K562 (cell line): ENCODE measurements at regions not wholly inside any gene's neighbourhood (a gene's known extent, or its start where the extent isn't known, plus 50 kb on each side); places are given as distances from the start of the nearest gene placed in this dataset.

Source experiments
- ATAC-seq: fragments of 200-7000 bp; cut with Tn5 transposase; 3 replicates; pipeline ENCODE4 v1.9.1; 2020; ENCODE audit warnings: moderate library complexity
- BruUV-seq: library from RNA; stranded (reverse); fragments of 400-500 nt; replicated peaks from 2 replicates; lab custom pipeline; 2021; lab: Mats Ljungman, UMichigan
- CTCF ChIA-PET: fragments of 300-600 bp; formaldehyde crosslinking; extraction: SDS; loops from one replicate; lab custom pipeline; 2021; ENCODE audit warnings: low intra/inter-chr PET ratio; lab: Yijun Ruan, JAX
- POLR2A ChIA-PET: fragments of 300-600, 350-650 bp; sonication (Branson Sonifier 250); formaldehyde crosslinking; extraction: SDS; loops from one replicate; lab custom pipeline; 2021; ENCODE audit warnings: antibody characterized with exemption, inconsistent platforms; lab: Yijun Ruan, JAX
- DNase-seq, 4 experiments: peaks; one replicate each; pipeline versions ENCODE4 v3.0.0 to v3.0.0-alpha.2; 2011 to 2018; ENCODE audit warnings: low spot score in 3 of 4, mixed read lengths in 3 of 4; ENCODE audit errors: extremely low read depth in 1 of 4
- FAIRE-seq: peaks from 2 replicates; lab custom pipeline; 2011; peaks lifted over from hg19 to GRCh38; lab: Jason Lieb, UNC
- H2AFZ ChIP-seq: 2 replicates; pipeline ENCODE4 v1.6.0; 2011; ENCODE audit warnings: low read depth, low read length, control low read depth, inconsistent platforms
- H3K27ac ChIP-seq: fragments of 200-600 bp; 3 replicates; pipeline ENCODE4 v1.8.0; 2011; ENCODE audit warnings: low read depth, mild to moderate bottlenecking, control low read depth, inconsistent platforms, low read length, moderate library complexity, mixed read lengths; ENCODE audit errors: extremely low read depth
- H3K27me3 ChIP-seq, 2 experiments: fragments of 300-600 bp in 1 of 2; 2 replicates in 1 of 2; 3 replicates in 1 of 2; pipeline versions ENCODE4 v1.6.0 to v1.8.0; 2011; ENCODE audit warnings: inconsistent platforms in 2 of 2, low read length in 2 of 2, mild to moderate bottlenecking in 1 of 2, mixed read lengths in 1 of 2, moderate library complexity in 1 of 2; ENCODE audit not compliant: control insufficient read depth in 2 of 2, insufficient read depth in 2 of 2
- H3K36me3 ChIP-seq: fragments of 300-600 bp; 3 replicates; pipeline ENCODE4 v1.8.0; 2011; ENCODE audit warnings: mild to moderate bottlenecking, low read length, inconsistent platforms; ENCODE audit not compliant: control insufficient read depth, insufficient read depth
- H3K4me1 ChIP-seq, 2 experiments: fragments of 200-600 bp in 1 of 2; replicated peaks in 1 of 2; 2 replicates in 1 of 2; 3 replicates in 1 of 2; pipeline versions ENCODE4 v1.5.1 to v1.8.0; 2011; ENCODE audit warnings: inconsistent platforms in 2 of 2, low read length in 2 of 2, mild to moderate bottlenecking in 1 of 2, mixed read lengths in 1 of 2, moderate library complexity in 1 of 2; ENCODE audit not compliant: control insufficient read depth in 2 of 2, insufficient read depth in 2 of 2
- H3K4me2 ChIP-seq: 2 replicates; pipeline ENCODE4 v1.6.1; 2011; ENCODE audit warnings: low read length, control low read depth, inconsistent platforms, mixed read lengths; ENCODE audit not compliant: insufficient read depth
- H3K4me3 ChIP-seq: fragments of 200-600 bp; sonication (generic), shearing (Covaris generic); 2 replicates; pipeline ENCODE4 v1.5.1; 2016; ENCODE audit warnings: control low read depth, inconsistent platforms
- H3K79me2 ChIP-seq: fragments of 200-600 bp; 3 replicates; pipeline ENCODE4 v1.8.0; 2011; ENCODE audit warnings: low read length, inconsistent platforms; ENCODE audit not compliant: control insufficient read depth, insufficient read depth
- H3K9ac ChIP-seq, 2 experiments: 2 replicates each; pipeline versions ENCODE4 v1.6.0 to v1.6.1; 2011; ENCODE audit warnings: low read depth in 2 of 2, low read length in 2 of 2, control low read depth in 1 of 2, inconsistent platforms in 1 of 2, mild to moderate bottlenecking in 1 of 2, mixed read lengths in 1 of 2; ENCODE audit not compliant: insufficient read depth in 1 of 2
- H3K9me1 ChIP-seq: one replicate; pipeline ENCODE4 v1.6.0; 2011; ENCODE audit warnings: inconsistent platforms, mild to moderate bottlenecking, low read length, moderate library complexity; ENCODE audit not compliant: control insufficient read depth, insufficient read depth
- H3K9me3 ChIP-seq: replicated peaks from 2 replicates; pipeline ENCODE4 v1.5.1; 2011; ENCODE audit warnings: low read depth, low read length, inconsistent platforms; ENCODE audit not compliant: control insufficient read depth, insufficient read depth
- H4K20me1 ChIP-seq: replicated peaks from 2 replicates; pipeline ENCODE4 v1.6.1; 2011; ENCODE audit warnings: low read length, inconsistent platforms, mixed read lengths; ENCODE audit not compliant: control insufficient read depth, insufficient read depth
- ASH1L ChIP-seq: fragments of 450-650 bp; IDR thresholded peaks from 2 replicates; pipeline ENCODE4 v1.6.1; 2018; ENCODE audit warnings: borderline replicate concordance, mild to moderate bottlenecking, low read depth; ENCODE audit not compliant: partially characterized antibody
- CBX8 ChIP-seq: fragments of 200-600 bp; sonication (generic); IDR thresholded peaks from 2 replicates; pipeline ENCODE4 v1.6.1; 2012; ENCODE audit warnings: borderline replicate concordance, mixed run types, low read depth, mild to moderate bottlenecking, moderate library complexity, mixed read lengths, low read length, control low read depth, inconsistent platforms; ENCODE audit not compliant: poor library complexity, severe bottlenecking; ENCODE audit errors: extremely low read depth
- CCNT2 ChIP-seq: IDR thresholded peaks from 2 replicates; pipeline ENCODE4 v1.6.1; 2011; ENCODE audit warnings: borderline replicate concordance, low read depth, mild to moderate bottlenecking, moderate library complexity, mixed read lengths, low read length; ENCODE audit not compliant: insufficient read length; ENCODE audit errors: extremely low read depth
- CTCF ChIP-seq, 3 experiments: IDR thresholded peaks in 2 of 3; conservative IDR thresholded peaks in 1 of 3; 2 replicates each; pipeline ENCODE4 v1.5.1; 2011 to 2012; ENCODE audit warnings: low read length in 3 of 3, mild to moderate bottlenecking in 3 of 3, control low read depth in 2 of 3, improper control_type of control experiment in 1 of 3, inconsistent platforms in 1 of 3, low read depth in 1 of 3, mixed read lengths in 1 of 3, moderate library complexity in 1 of 3; ENCODE audit not compliant: insufficient read depth in 2 of 3
- FOSL1 ChIP-seq: fragments of 200-800 bp; sonication (Bioruptor generic); conservative IDR thresholded peaks from 2 replicates; pipeline ENCODE4 v1.6.1; 2016; ENCODE audit warnings: missing genetic modification characterization, missing compliant biosample characterization
- FOXM1 ChIP-seq, 2 experiments: fragments of 450-650 bp in 1 of 2; sonication (generic) in 1 of 2; formaldehyde crosslinking in 1 of 2; IDR thresholded peaks; 2 replicates each; pipeline versions ENCODE4 v1.6.1 to v1.9.0; 2017 to 2022; ENCODE audit warnings: low read depth in 2 of 2, mild to moderate bottlenecking in 2 of 2, missing genetic modification reagents in 1 of 2, moderate library complexity in 1 of 2
- MCM7 ChIP-seq, 2 experiments: fragments of 450-650 bp; IDR thresholded peaks; 2 replicates each; pipeline ENCODE4 v1.6.1; 2016 to 2018
- SNRNP70 ChIP-seq: fragments of 200-400 bp; formaldehyde crosslinking; optimal IDR thresholded peaks from 2 replicates; pipeline ENCODE3; 2017; ENCODE audit warnings: low read depth, low read length
- TBP ChIP-seq: optimal IDR thresholded peaks from 2 replicates; pipeline ENCODE3; 2011; ENCODE audit warnings: low read depth, low read length, improper control_type of control experiment
- U2AF1 ChIP-seq: fragments of 200-400 bp; formaldehyde crosslinking; optimal IDR thresholded peaks from 2 replicates; pipeline ENCODE3; 2017; ENCODE audit warnings: mild to moderate bottlenecking, low read depth, low read length, moderate library complexity
- ZFPM2 ChIP-seq: fragments of 250-450 bp; sonication (Bioruptor Pico); IDR thresholded peaks from 2 replicates; pipeline ENCODE4 v1.5.1; 2022; ENCODE audit warnings: mild to moderate bottlenecking
- ZNF146 ChIP-seq: IDR thresholded peaks from one replicate; pipeline ENCODE4 v1.6.1; 2018; ENCODE audit warnings: missing compliant biosample characterization; ENCODE audit not compliant: unreplicated experiment
- ZNF445 ChIP-seq: fragments of 250-450 bp; sonication (Bioruptor Pico); IDR thresholded peaks from 2 replicates; pipeline ENCODE4 v1.4.0; 2020; ENCODE audit warnings: low read depth, mild to moderate bottlenecking, moderate library complexity
- ZNF449 ChIP-seq: fragments of 250-450 bp; sonication (Bioruptor Pico); IDR thresholded peaks from 2 replicates; pipeline ENCODE4 v1.8.0; 2022; ENCODE audit warnings: moderate library complexity, mild to moderate bottlenecking, inconsistent platforms
- in situ Hi-C: fragments of 300-500 bp; cut with MboI; formaldehyde crosslinking; loops from 4 replicates; pipeline ENCODE4 v1.15.0; 2018; ENCODE audit warnings: inconsistent platforms, mixed read lengths
- intact Hi-C: fragments of 100-400 bp; cut with micrococcal nuclease; formaldehyde crosslinking; loops from 2 replicates; pipeline ENCODE4 v1.14.2; 2022

GRCh38 chr12:91824991-91825390 lies 320.7 kb downstream of the BTG1 start:
- Histone ChIP-seq H3K9ac (no peak overlapping the region), H3K27ac (no peak overlapping the region), H3K36me3 (peaks cover 8% of the 10 kb centered on the region; the same call in 2 of the 3 replicates), H4K20me1 (no peaks in the 10 kb centered on the region), H3K4me2 (no peak overlapping the region), H3K79me2 (no peaks in the 10 kb centered on the region), H2AFZ (no peak overlapping the region), H3K4me1 (no peaks in the 10 kb centered on the region), H3K27me3 (no peaks in the 10 kb centered on the region), H3K9me3 (no peaks in the 10 kb centered on the region), H3K9me1 (no peaks in the 10 kb centered on the region), H3K4me3 (no peak overlapping the region)
- intact Hi-C loops: no loop called here
- FAIRE-seq (no peak), DNase-seq (no peak), ATAC-seq (no peak)
- TF ChIP-seq FOSL1 (tag) (no peak), ZNF449 (CRISPR knock-in tag) (no peak), ZFPM2 (CRISPR knock-in tag) (no peak), MCM7 (IDR thresholded peaks at IDR 0.05) (no peak), CBX8 (no peak), FOXM1 (IDR thresholded peaks at IDR 0.05; ENCODE audit: low read depth) (no peak), FOXM1 (CRISPR knock-in tag; IDR thresholded peaks at IDR 0.05; ENCODE audit: low read depth) (no peak), ZNF445 (CRISPR knock-in tag) (no peak), CCNT2 (no peak), U2AF1 (no peak), CTCF (IDR thresholded peaks at IDR 0.05 in 2 of 3, conservative IDR thresholded peaks at IDR 0.05 in 1 of 3; ENCODE audit: insufficient read depth in 2 of 3, low read depth in 1 of 3, low read length in 3 of 3) (no peak), TBP (no peak), SNRNP70 (no peak), ASH1L (no peak), ZNF146 (CRISPR knock-in tag) (no peak)
- CTCF ChIA-PET: no interaction called here
- BruUV-seq: no TSS peak
- POLR2A ChIA-PET: no interaction called here
- in situ Hi-C loops: loop anchor here (25.0 kb wide), 1 partner anchor 737 kb away; no protein-coding TSS in a partner anchor
